ENCODE measurements at regions not wholly inside any gene's neighbourhood (a gene's known extent, or its start where the extent isn't known, plus 50 kb on each side); places are given as distances from the start of the nearest gene placed in this dataset.

- Histone ChIP-seq H3K27me3 (replicated peaks) (no peaks in the 10 kb centered on the region), H3K4me3 (no peak overlapping the region), H3K9me3 (replicated peaks) (no peaks in the 10 kb centered on the region), H3K27ac (no peak overlapping the region), H3K36me3 (no peaks in the 10 kb centered on the region), H3K4me1 (replicated peaks) (peaks cover 12% of the 10 kb centered on the region)
- no peak for DNase-seq (ENCODE audit: low read depth in 1 of 2, low spot score in 2 of 2)
Observed at GRCh38 chr11:111444040-111444439, 65.0 kb upstream of the POU2AF1 start.

- H3K27me3 ChIP-seq (replicated peaks), result no peaks in the 10 kb centered on the region
- no peak for DNase-seq (ENCODE audit: low read depth in 1 of 2, low spot score in 2 of 2)
- no peak overlapping the region for H3K4me3 ChIP-seq
- no peaks in the 10 kb centered on the region for H3K36me3 ChIP-seq
- no peaks in the 10 kb centered on the region for H3K9me3 ChIP-seq (replicated peaks)
- H3K27ac ChIP-seq, result no peak overlapping the region
- H3K4me1 ChIP-seq (replicated peaks), result peaks cover 12% of the 10 kb centered on the region
Observed at GRCh38 chr11:111443640-111444039, 64.6 kb upstream of the POU2AF1 start.

GRCh38 chr11:111443032-111443431 is 64.0 kb upstream of the POU2AF1 start:
- H3K9me3 ChIP-seq (replicated peaks), result no peaks in the 10 kb centered on the region
- H3K4me1 ChIP-seq (replicated peaks), result peaks cover 12% of the 10 kb centered on the region
- no peaks in the 10 kb centered on the region for H3K27me3 ChIP-seq (replicated peaks)
- no peak overlapping the region for H3K27ac ChIP-seq
- H3K36me3 ChIP-seq, result no peaks in the 10 kb centered on the region
- DNase-seq (ENCODE audit: low read depth in 1 of 2, low spot score in 2 of 2), result no peak
- no peak overlapping the region for H3K4me3 ChIP-seq

GRCh38 chr11:111441443-111441842 is 62.4 kb upstream of the POU2AF1 start:
- Histone ChIP-seq H3K4me1 (replicated peaks) (peaks cover 15% of the 10 kb centered on the region), H3K27me3 (replicated peaks) (no peaks in the 10 kb centered on the region), H3K27ac (peak overlapping the region; percentile 62; the same call in 1 of the 2 replicates), H3K9me3 (replicated peaks) (no peaks in the 10 kb centered on the region), H3K36me3 (no peaks in the 10 kb centered on the region), H3K4me3 (no peak overlapping the region)
- peak; percentile 78 to 82 for DNase-seq (ENCODE audit: low read depth in 1 of 2, low spot score in 2 of 2)

- H3K27me3 ChIP-seq (replicated peaks), result no peaks in the 10 kb centered on the region
- DNase-seq (ENCODE audit: low read depth in 1 of 2, low spot score in 2 of 2), result no peak
- H3K36me3 ChIP-seq, result no peaks in the 10 kb centered on the region
- peak overlapping the region; percentile 62; the same call in 1 of the 2 replicates for H3K27ac ChIP-seq
- peaks cover 15% of the 10 kb centered on the region for H3K4me1 ChIP-seq (replicated peaks)
- no peak overlapping the region for H3K4me3 ChIP-seq
- H3K9me3 ChIP-seq (replicated peaks), result no peaks in the 10 kb centered on the region
Observed at GRCh38 chr11:111440416-111441205, 61.5 kb upstream of the POU2AF1 start.

- H3K27ac ChIP-seq, result no peak overlapping the region
- no peak for DNase-seq (ENCODE audit: low read depth in 1 of 2, low spot score in 2 of 2)
Observed at GRCh38 chr11:111439901-111440300, 60.8 kb upstream of the POU2AF1 start.

GRCh38 chr11:111438846-111439520 is 59.9 kb upstream of the POU2AF1 start:
- H3K36me3 ChIP-seq, result no peaks in the 10 kb centered on the region
- peaks cover 15% of the 10 kb centered on the region for H3K4me1 ChIP-seq (replicated peaks)
- H3K9me3 ChIP-seq (replicated peaks), result no peaks in the 10 kb centered on the region
- no peaks in the 10 kb centered on the region for H3K27me3 ChIP-seq (replicated peaks)
- no peak overlapping the region for H3K4me3 ChIP-seq
- H3K27ac ChIP-seq, result no peak overlapping the region
- no peak for DNase-seq (ENCODE audit: low read depth in 1 of 2, low spot score in 2 of 2)

More at GRCh38 chr11:111439901-111440300, 60.8 kb upstream of the POU2AF1 start:
- H3K4me3 ChIP-seq, result no peak overlapping the region
- no peaks in the 10 kb centered on the region for H3K27me3 ChIP-seq (replicated peaks)
- no peaks in the 10 kb centered on the region for H3K36me3 ChIP-seq
- H3K4me1 ChIP-seq (replicated peaks), result peaks cover 15% of the 10 kb centered on the region
- no peaks in the 10 kb centered on the region for H3K9me3 ChIP-seq (replicated peaks)

GRCh38 chr11:111438168-111438567 is 59.1 kb upstream of the POU2AF1 start:
- no peaks in the 10 kb centered on the region for H3K9me3 ChIP-seq (replicated peaks)
- H3K4me1 ChIP-seq (replicated peaks), result peaks cover 15% of the 10 kb centered on the region
- H3K27ac ChIP-seq, result no peak overlapping the region
- H3K36me3 ChIP-seq, result no peaks in the 10 kb centered on the region
- no peak overlapping the region for H3K4me3 ChIP-seq
- no peak for DNase-seq (ENCODE audit: low read depth in 1 of 2, low spot score in 2 of 2)
- H3K27me3 ChIP-seq (replicated peaks), result no peaks in the 10 kb centered on the region

GRCh38 chr11:111435046-111435698 is 56.1 kb upstream of the POU2AF1 start:
- Histone ChIP-seq H3K9me3 (replicated peaks) (no peaks in the 10 kb centered on the region), H3K4me1 (replicated peaks) (0 out of 2 replicates have a peak, but pooled peaks cover 3% of the 10 kb centered on the region), H3K36me3 (no peaks in the 10 kb centered on the region), H3K27ac (no peak overlapping the region), H3K4me3 (no peak overlapping the region), H3K27me3 (replicated peaks) (no peaks in the 10 kb centered on the region)
- no peak for DNase-seq (ENCODE audit: low read depth in 1 of 2, low spot score in 2 of 2)

GRCh38 chr11:111429066-111429506 is 50.0 kb upstream of the POU2AF1 start:
- Histone ChIP-seq H3K27ac (no peak overlapping the region), H3K4me3 (no peak overlapping the region), H3K36me3 (no peaks in the 10 kb centered on the region), H3K27me3 (replicated peaks) (no peaks in the 10 kb centered on the region), H3K9me3 (replicated peaks) (no peaks in the 10 kb centered on the region), H3K4me1 (replicated peaks) (no peaks in the 10 kb centered on the region)
- no peak for DNase-seq (ENCODE audit: low read depth in 1 of 2, low spot score in 2 of 2)
